Liver (tissue), 3 donors: ENCODE measurements at regions not wholly inside any gene's neighbourhood (a gene's known extent, or its start where the extent isn't known, plus 50 kb on each side); places are given as distances from the start of the nearest gene placed in this dataset.

ENCODE experiments used
- RAD21 ChIP-seq, 2 donors: IDR thresholded peaks; 2 replicates each; pipeline ENCODE4 v1.6.1; 2016; ENCODE audit warnings: antibody characterized with exemption in 2 of 2, mild to moderate bottlenecking in 2 of 2
- REST ChIP-seq: IDR thresholded peaks from 2 replicates; pipeline ENCODE4 v1.6.1; 2016; ENCODE audit warnings: antibody characterized with exemption, mild to moderate bottlenecking
- TAF1 ChIP-seq: conservative IDR thresholded peaks from 2 replicates; pipeline ENCODE4 v1.6.1; 2016; ENCODE audit warnings: antibody characterized with exemption, mild to moderate bottlenecking
- YY1 ChIP-seq: IDR thresholded peaks from 2 replicates; pipeline ENCODE4 v1.6.1; 2016; ENCODE audit warnings: antibody characterized with exemption, mild to moderate bottlenecking
- TF ChIP-seq, protein P1 (sequence below): fragments of 150-350 bp; IDR thresholded peaks from 2 replicates; pipeline ENCODE4 v1.5.1; 2017; ENCODE audit warnings: improper control_type of control experiment, low read depth, low read length; ENCODE audit not compliant: missing input control
- donor health status: healthy.
- donor health status: healthy.

- TF ChIP-seq REST: no peak
- TF ChIP-seq, protein P1, sequence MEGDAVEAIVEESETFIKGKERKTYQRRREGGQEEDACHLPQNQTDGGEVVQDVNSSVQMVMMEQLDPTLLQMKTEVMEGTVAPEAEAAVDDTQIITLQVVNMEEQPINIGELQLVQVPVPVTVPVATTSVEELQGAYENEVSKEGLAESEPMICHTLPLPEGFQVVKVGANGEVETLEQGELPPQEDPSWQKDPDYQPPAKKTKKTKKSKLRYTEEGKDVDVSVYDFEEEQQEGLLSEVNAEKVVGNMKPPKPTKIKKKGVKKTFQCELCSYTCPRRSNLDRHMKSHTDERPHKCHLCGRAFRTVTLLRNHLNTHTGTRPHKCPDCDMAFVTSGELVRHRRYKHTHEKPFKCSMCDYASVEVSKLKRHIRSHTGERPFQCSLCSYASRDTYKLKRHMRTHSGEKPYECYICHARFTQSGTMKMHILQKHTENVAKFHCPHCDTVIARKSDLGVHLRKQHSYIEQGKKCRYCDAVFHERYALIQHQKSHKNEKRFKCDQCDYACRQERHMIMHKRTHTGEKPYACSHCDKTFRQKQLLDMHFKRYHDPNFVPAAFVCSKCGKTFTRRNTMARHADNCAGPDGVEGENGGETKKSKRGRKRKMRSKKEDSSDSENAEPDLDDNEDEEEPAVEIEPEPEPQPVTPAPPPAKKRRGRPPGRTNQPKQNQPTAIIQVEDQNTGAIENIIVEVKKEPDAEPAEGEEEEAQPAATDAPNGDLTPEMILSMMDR: no peak
- no peak for TF ChIP-seq TAF1
- no peak for TF ChIP-seq YY1
- TF ChIP-seq RAD21 (IDR thresholded peaks at IDR 0.05): no peak
Observed at GRCh38 chr6:139832493-139833305, 458.3 kb upstream of the CITED2 start.
